Liver (tissue), 8 donors: ENCODE measurements at regions not wholly inside any gene's neighbourhood (a gene's known extent, or its start where the extent isn't known, plus 50 kb on each side); places are given as distances from the start of the nearest gene placed in this dataset.

Source experiments
- DNase-seq: peaks from one replicate; pipeline ENCODE4 v3.0.0-alpha.2; 2017; ENCODE audit warnings: low spot score
- H3K27ac ChIP-seq, 2 donors: one replicate each; pipeline ENCODE4 v1.7.0; 2013; ENCODE audit warnings: inconsistent platforms in 2 of 2, low read length in 2 of 2, control low read depth in 1 of 2, low read depth in 1 of 2, mild to moderate bottlenecking in 1 of 2
- H3K27me3 ChIP-seq, 4 donors: one replicate each; pipeline versions ENCODE4 v1.6.1 to v1.7.0; 2013; ENCODE audit warnings: low read length in 3 of 4, inconsistent platforms in 1 of 4, mild to moderate bottlenecking in 1 of 4, moderate library complexity in 1 of 4; ENCODE audit not compliant: control insufficient read depth in 4 of 4, insufficient read depth in 4 of 4
- H3K36me3 ChIP-seq, 4 donors: one replicate each; pipeline versions ENCODE4 v1.6.1 to v1.7.0; 2013; ENCODE audit warnings: low read length in 3 of 4, mild to moderate bottlenecking in 3 of 4, low read depth in 1 of 4, moderate library complexity in 1 of 4; ENCODE audit not compliant: control insufficient read depth in 4 of 4, insufficient read depth in 3 of 4
- H3K4me1 ChIP-seq, 4 donors: one replicate each; pipeline versions ENCODE4 v1.6.1 to v1.7.0; 2013; ENCODE audit warnings: low read length in 3 of 4, mild to moderate bottlenecking in 3 of 4, moderate library complexity in 1 of 4; ENCODE audit not compliant: control insufficient read depth in 4 of 4, insufficient read depth in 4 of 4
- H3K4me3 ChIP-seq, 3 donors: one replicate each; pipeline versions ENCODE4 v1.6.1 to v1.7.0; 2013; ENCODE audit warnings: low read length in 3 of 3, control low read depth in 1 of 3, low read depth in 1 of 3, mild to moderate bottlenecking in 1 of 3
- H3K9ac ChIP-seq, 2 donors: one replicate each; pipeline ENCODE4 v1.7.0; 2013; ENCODE audit warnings: low read length in 2 of 2, mild to moderate bottlenecking in 2 of 2, moderate library complexity in 2 of 2, control low read depth in 1 of 2, low read depth in 1 of 2
- H3K9me3 ChIP-seq, 4 donors: one replicate each; pipeline versions ENCODE4 v1.6.1 to v1.7.0; 2013; ENCODE audit warnings: low read length in 3 of 4; ENCODE audit not compliant: control insufficient read depth in 4 of 4
- EGR1 ChIP-seq, 2 donors: IDR thresholded peaks; 2 replicates each; pipeline ENCODE4 v1.6.1; 2016 to 2018; ENCODE audit warnings: antibody characterized with exemption in 2 of 2, low read depth in 2 of 2
- FOXA1 ChIP-seq: IDR thresholded peaks from 2 replicates; pipeline ENCODE4 v1.6.1; 2016; ENCODE audit warnings: antibody characterized with exemption
- FOXA2 ChIP-seq: IDR thresholded peaks from 2 replicates; pipeline ENCODE4 v1.6.1; 2016; ENCODE audit warnings: antibody characterized with exemption
- GABPA ChIP-seq, 2 donors: IDR thresholded peaks in 1 of 2; conservative IDR thresholded peaks in 1 of 2; 2 replicates each; pipeline ENCODE4 v1.6.1; 2016; ENCODE audit warnings: antibody characterized with exemption in 2 of 2, mild to moderate bottlenecking in 1 of 2, moderate library complexity in 1 of 2
- HNF4A ChIP-seq, 2 donors: conservative IDR thresholded peaks; 2 replicates each; pipeline ENCODE4 v1.6.1; 2016; ENCODE audit warnings: antibody characterized with exemption in 2 of 2, mild to moderate bottlenecking in 2 of 2
- HNF4G ChIP-seq: IDR thresholded peaks from 2 replicates; pipeline ENCODE4 v1.6.1; 2016; ENCODE audit warnings: antibody characterized with exemption
- JUND ChIP-seq, 2 donors: IDR thresholded peaks; 2 replicates each; pipeline ENCODE4 v1.6.1; 2016; ENCODE audit warnings: antibody characterized with exemption in 2 of 2
- NR2F2 ChIP-seq: IDR thresholded peaks from 2 replicates; pipeline ENCODE4 v1.6.1; 2016; ENCODE audit warnings: antibody characterized with exemption
- RAD21 ChIP-seq, 2 donors: IDR thresholded peaks; 2 replicates each; pipeline ENCODE4 v1.6.1; 2016; ENCODE audit warnings: antibody characterized with exemption in 2 of 2, mild to moderate bottlenecking in 2 of 2
- SP1 ChIP-seq: IDR thresholded peaks from 2 replicates; pipeline ENCODE4 v1.6.1; 2018; ENCODE audit warnings: antibody characterized with exemption, mild to moderate bottlenecking
- TAF1 ChIP-seq: conservative IDR thresholded peaks from 2 replicates; pipeline ENCODE4 v1.6.1; 2016; ENCODE audit warnings: antibody characterized with exemption, mild to moderate bottlenecking
- YY1 ChIP-seq: IDR thresholded peaks from 2 replicates; pipeline ENCODE4 v1.6.1; 2016; ENCODE audit warnings: antibody characterized with exemption, mild to moderate bottlenecking
- WGBS: extraction: QIAGEN DNeasy Blood & Tissue Kit; methylation state at CpG from one replicate; pipeline ENCODE4 v1.1.7; 2013; 5-methylcytosine and 5-hydroxymethylcytosine counted together
- TF ChIP-seq, protein P1 (sequence below): fragments of 150-350 bp; IDR thresholded peaks from 2 replicates; pipeline ENCODE4 v1.5.1; 2017; ENCODE audit warnings: improper control_type of control experiment, low read depth, low read length; ENCODE audit not compliant: missing input control
- TF ChIP-seq, protein P2 (sequence below): IDR thresholded peaks from 2 replicates; pipeline ENCODE4 v1.6.1; 2016; ENCODE audit warnings: antibody characterized with exemption
- TF ChIP-seq, protein P3 (sequence below): IDR thresholded peaks from 2 replicates; pipeline ENCODE4 v1.6.1; 2016; ENCODE audit warnings: antibody characterized with exemption, mild to moderate bottlenecking
- TF ChIP-seq, protein P4 (sequence below): IDR thresholded peaks from 2 replicates; pipeline ENCODE4 v1.6.1; 2016; ENCODE audit warnings: antibody characterized with exemption
- TF ChIP-seq, protein P5 (sequence below): IDR thresholded peaks from 2 replicates; pipeline ENCODE4 v1.6.1; 2016; ENCODE audit warnings: antibody characterized with exemption
- donor health status: healthy.
- donor health status: healthy.
- donor health status: healthy.
- donor health status: healthy.
- donor health status: healthy.

DNA sequence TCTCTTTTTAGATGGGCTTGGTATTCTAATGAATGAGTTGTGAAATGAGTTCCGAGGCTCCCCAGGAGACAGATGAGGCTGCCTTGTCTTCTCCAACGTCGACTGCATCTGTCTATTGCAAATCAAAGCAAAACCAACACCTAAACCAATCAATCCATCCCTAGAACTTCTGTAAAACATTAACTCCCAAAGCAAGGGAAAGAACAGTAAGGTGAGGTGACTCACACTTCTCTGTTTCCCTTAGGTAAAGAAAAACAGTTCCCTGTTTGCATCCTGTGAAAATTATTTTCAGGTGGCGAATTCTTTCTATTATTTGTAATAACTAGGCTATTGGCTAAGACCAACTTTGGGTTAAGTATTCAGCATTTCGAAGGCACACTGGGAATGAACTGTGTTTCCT lies 249.4 kb downstream of the EPHA4 start:
- WGBS, result 35% methylated on average over 5 of the region's 5 CpGs

DNA sequence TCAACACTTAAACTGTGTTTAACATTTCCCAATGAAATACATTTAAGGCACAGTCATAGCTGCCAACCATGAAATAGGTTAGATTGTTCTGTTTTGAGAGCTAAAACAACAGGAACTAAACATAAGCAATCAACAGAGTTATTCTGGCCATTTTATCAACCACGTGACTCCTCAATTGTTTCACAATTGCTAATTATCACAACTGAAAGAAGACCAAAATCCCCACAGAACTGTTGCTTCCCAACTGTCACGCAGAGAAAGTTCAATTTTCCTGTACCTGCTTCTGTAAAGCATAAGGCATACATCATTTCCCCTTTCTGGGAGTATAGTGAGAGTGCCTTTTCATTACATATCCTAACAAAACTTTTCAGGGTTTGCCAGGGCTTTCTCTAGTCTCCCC lies 248.6 kb downstream of the EPHA4 start:
- TF ChIP-seq RAD21 (IDR thresholded peaks at IDR 0.05) (no peak), YY1 (no peak), HNF4G (no peak)
- TF ChIP-seq, protein P1, sequence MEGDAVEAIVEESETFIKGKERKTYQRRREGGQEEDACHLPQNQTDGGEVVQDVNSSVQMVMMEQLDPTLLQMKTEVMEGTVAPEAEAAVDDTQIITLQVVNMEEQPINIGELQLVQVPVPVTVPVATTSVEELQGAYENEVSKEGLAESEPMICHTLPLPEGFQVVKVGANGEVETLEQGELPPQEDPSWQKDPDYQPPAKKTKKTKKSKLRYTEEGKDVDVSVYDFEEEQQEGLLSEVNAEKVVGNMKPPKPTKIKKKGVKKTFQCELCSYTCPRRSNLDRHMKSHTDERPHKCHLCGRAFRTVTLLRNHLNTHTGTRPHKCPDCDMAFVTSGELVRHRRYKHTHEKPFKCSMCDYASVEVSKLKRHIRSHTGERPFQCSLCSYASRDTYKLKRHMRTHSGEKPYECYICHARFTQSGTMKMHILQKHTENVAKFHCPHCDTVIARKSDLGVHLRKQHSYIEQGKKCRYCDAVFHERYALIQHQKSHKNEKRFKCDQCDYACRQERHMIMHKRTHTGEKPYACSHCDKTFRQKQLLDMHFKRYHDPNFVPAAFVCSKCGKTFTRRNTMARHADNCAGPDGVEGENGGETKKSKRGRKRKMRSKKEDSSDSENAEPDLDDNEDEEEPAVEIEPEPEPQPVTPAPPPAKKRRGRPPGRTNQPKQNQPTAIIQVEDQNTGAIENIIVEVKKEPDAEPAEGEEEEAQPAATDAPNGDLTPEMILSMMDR, result no peak
- TF ChIP-seq, protein P2, sequence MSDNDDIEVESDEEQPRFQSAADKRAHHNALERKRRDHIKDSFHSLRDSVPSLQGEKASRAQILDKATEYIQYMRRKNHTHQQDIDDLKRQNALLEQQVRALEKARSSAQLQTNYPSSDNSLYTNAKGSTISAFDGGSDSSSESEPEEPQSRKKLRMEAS, result no peak
- Histone ChIP-seq H3K9me3 (no peaks in the 10 kb centered on the region), H3K27me3 (peaks cover 0 to 3% (median 1%) of the 10 kb centered on the region in 4 donors), H3K27ac (no peak overlapping the region), H3K36me3 (no peaks in the 10 kb centered on the region), H3K4me3 (no peak overlapping the region), H3K4me1 (no peaks in the 10 kb centered on the region), H3K9ac (no peak overlapping the region)
- DNase-seq, result no peak
- WGBS, result 49% methylated on average over 2 of the region's 2 CpGs

More for the DNA sequence above, 249.4 kb downstream of the EPHA4 start:
- Histone ChIP-seq H3K4me1 (no peaks in the 10 kb centered on the region), H3K9me3 (no peaks in the 10 kb centered on the region), H3K9ac (no peak overlapping the region), H3K27me3 (peaks cover 0 to 3% (median 1%) of the 10 kb centered on the region in 4 donors), H3K4me3 (no peak overlapping the region), H3K27ac (no peak overlapping the region), H3K36me3 (no peaks in the 10 kb centered on the region)
- TF ChIP-seq SP1 (no peak), TAF1 (no peak), FOXA2 (no peak), HNF4A (conservative IDR thresholded peaks at IDR 0.05) (no peak), RAD21 (IDR thresholded peaks at IDR 0.05) (no peak), NR2F2 (no peak), FOXA1 (no peak), GABPA (IDR thresholded peaks at IDR 0.05 in 1 of 2, conservative IDR thresholded peaks at IDR 0.05 in 1 of 2) (no peak), JUND (IDR thresholded peaks at IDR 0.05) (no peak), EGR1 (IDR thresholded peaks at IDR 0.05; ENCODE audit: low read depth in 2 of 2) (no peak), YY1 (no peak), HNF4G (no peak)
- TF ChIP-seq, protein P3, sequence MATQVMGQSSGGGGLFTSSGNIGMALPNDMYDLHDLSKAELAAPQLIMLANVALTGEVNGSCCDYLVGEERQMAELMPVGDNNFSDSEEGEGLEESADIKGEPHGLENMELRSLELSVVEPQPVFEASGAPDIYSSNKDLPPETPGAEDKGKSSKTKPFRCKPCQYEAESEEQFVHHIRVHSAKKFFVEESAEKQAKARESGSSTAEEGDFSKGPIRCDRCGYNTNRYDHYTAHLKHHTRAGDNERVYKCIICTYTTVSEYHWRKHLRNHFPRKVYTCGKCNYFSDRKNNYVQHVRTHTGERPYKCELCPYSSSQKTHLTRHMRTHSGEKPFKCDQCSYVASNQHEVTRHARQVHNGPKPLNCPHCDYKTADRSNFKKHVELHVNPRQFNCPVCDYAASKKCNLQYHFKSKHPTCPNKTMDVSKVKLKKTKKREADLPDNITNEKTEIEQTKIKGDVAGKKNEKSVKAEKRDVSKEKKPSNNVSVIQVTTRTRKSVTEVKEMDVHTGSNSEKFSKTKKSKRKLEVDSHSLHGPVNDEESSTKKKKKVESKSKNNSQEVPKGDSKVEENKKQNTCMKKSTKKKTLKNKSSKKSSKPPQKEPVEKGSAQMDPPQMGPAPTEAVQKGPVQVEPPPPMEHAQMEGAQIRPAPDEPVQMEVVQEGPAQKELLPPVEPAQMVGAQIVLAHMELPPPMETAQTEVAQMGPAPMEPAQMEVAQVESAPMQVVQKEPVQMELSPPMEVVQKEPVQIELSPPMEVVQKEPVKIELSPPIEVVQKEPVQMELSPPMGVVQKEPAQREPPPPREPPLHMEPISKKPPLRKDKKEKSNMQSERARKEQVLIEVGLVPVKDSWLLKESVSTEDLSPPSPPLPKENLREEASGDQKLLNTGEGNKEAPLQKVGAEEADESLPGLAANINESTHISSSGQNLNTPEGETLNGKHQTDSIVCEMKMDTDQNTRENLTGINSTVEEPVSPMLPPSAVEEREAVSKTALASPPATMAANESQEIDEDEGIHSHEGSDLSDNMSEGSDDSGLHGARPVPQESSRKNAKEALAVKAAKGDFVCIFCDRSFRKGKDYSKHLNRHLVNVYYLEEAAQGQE, result no peak
- TF ChIP-seq, protein P1, result no peak
- TF ChIP-seq, protein P4, sequence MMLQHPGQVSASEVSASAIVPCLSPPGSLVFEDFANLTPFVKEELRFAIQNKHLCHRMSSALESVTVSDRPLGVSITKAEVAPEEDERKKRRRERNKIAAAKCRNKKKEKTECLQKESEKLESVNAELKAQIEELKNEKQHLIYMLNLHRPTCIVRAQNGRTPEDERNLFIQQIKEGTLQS, result no peak
- TF ChIP-seq, protein P2, result no peak
- TF ChIP-seq, protein P5, sequence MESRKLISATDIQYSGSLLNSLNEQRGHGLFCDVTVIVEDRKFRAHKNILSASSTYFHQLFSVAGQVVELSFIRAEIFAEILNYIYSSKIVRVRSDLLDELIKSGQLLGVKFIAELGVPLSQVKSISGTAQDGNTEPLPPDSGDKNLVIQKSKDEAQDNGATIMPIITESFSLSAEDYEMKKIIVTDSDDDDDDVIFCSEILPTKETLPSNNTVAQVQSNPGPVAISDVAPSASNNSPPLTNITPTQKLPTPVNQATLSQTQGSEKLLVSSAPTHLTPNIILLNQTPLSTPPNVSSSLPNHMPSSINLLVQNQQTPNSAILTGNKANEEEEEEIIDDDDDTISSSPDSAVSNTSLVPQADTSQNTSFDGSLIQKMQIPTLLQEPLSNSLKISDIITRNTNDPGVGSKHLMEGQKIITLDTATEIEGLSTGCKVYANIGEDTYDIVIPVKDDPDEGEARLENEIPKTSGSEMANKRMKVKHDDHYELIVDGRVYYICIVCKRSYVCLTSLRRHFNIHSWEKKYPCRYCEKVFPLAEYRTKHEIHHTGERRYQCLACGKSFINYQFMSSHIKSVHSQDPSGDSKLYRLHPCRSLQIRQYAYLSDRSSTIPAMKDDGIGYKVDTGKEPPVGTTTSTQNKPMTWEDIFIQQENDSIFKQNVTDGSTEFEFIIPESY, result no peak
- DNase-seq, result no peak
